Mucosa of rectum (tissue), 2 donors: ENCODE measurements at regions not wholly inside any gene's neighbourhood (a gene's known extent, or its start where the extent isn't known, plus 50 kb on each side); places are given as distances from the start of the nearest gene placed in this dataset.

Experiments
- H3K27ac ChIP-seq, 2 donors: one replicate each; pipeline ENCODE4 v1.7.0; 2013; ENCODE audit warnings: inconsistent platforms in 2 of 2, low read depth in 2 of 2, low read length in 2 of 2
- H3K27me3 ChIP-seq, 2 donors: one replicate each; pipeline ENCODE4 v1.7.0; 2013; ENCODE audit warnings: low read length in 2 of 2; ENCODE audit not compliant: control insufficient read depth in 2 of 2, insufficient read depth in 2 of 2
- H3K36me3 ChIP-seq, 2 donors: one replicate each; pipeline ENCODE4 v1.7.0; 2013; ENCODE audit warnings: low read length in 2 of 2; ENCODE audit not compliant: control insufficient read depth in 2 of 2, insufficient read depth in 2 of 2
- H3K4me1 ChIP-seq, 2 donors: one replicate each; pipeline ENCODE4 v1.7.0; 2013; ENCODE audit warnings: low read length in 2 of 2, mild to moderate bottlenecking in 1 of 2; ENCODE audit not compliant: control insufficient read depth in 2 of 2, insufficient read depth in 2 of 2
- H3K4me3 ChIP-seq, 2 donors: one replicate each; pipeline ENCODE4 v1.7.0; 2013; ENCODE audit warnings: low read length in 2 of 2
- H3K9ac ChIP-seq, 2 donors: one replicate each; pipeline ENCODE4 v1.7.0; 2013; ENCODE audit warnings: low read length in 2 of 2, low read depth in 1 of 2, mild to moderate bottlenecking in 1 of 2
- H3K9me3 ChIP-seq, 2 donors: one replicate each; pipeline ENCODE4 v1.7.0; 2013; ENCODE audit warnings: low read length in 2 of 2; ENCODE audit not compliant: control insufficient read depth in 2 of 2
- donor health status: healthy.
- donor health status: Normal muscosa, but diverticular disease.

DNA sequence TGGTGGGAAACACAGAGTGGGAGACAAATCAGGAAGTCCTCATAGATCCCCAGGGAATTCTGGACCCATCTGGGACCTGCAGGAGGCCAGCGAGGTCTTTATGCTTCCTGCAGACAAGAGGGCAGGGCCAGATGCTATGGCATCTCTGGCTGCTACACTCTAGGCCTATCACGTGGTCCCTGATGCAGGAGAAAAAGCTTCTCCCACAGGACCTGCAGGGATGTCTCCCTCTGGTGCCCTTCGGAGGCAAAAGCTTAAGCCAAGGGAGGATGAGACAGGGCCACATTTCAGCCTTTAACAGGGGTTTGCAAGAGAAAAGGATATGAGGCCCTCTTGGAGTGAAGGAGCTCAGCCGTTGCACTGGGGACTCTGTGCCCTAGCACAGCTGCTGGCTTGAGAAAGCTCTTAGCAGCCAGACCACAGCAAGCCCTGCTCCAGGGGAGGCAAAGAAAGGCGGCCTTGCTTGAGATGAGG, 243.0 kb downstream of the C1orf94 start:
- Histone ChIP-seq H3K9ac (no peak overlapping the region), H3K9me3 (no peaks in the 10 kb centered on the region), H3K27me3 (peaks cover 3% of the 10 kb centered on the region in 2 donors), H3K36me3 (no peaks in the 10 kb centered on the region), H3K4me3 (no peak overlapping the region), H3K4me1 (no peaks in the 10 kb centered on the region), H3K27ac (no peak overlapping the region)

DNA sequence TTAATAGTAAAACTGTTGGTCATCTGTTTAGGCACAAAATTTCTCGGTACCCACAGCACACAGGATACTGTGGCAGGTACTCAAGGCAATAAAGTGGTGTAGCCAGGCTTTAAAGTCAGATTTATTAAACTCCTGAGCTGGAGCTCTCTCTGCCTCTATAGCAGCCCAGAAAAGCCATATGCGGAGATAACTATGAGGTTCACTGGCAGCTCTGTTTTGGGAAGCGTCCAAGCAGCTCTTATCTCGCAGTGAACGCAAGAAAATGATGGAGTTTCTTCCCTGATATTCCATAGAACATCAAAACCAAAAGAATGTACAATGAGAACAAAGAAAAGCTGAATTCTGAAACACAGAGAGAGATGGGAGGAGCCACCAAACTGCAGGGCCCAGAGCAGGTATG, 248.3 kb downstream of the C1orf94 start:
- Histone ChIP-seq H3K9ac (no peak overlapping the region), H3K9me3 (no peaks in the 10 kb centered on the region), H3K36me3 (no peaks in the 10 kb centered on the region), H3K4me3 (no peak overlapping the region), H3K27me3 (no peaks in the 10 kb centered on the region), H3K4me1 (no peaks in the 10 kb centered on the region), H3K27ac (no peak overlapping the region)

DNA sequence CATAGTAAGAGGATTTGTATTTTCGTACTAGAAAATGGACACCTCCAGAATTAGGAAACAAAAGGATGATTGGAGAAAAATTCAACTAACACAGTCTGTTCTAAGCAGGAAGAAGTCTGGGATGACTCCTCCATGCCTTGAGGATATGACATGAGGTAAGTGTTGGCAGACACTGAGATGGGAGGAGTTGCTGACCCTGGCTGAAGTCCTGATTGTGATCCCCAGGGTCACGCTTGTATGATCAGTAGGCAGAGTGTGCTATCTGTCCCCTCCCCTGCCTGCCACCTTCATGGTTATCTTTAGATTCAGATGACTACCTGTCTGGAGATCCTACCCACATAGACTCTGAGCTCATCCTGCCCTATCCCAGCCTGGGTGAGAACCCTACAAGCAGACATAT, 249.1 kb downstream of the C1orf94 start:
- H3K9ac ChIP-seq: no peak overlapping the region
- H3K4me1 ChIP-seq: no peaks in the 10 kb centered on the region
- H3K9me3 ChIP-seq: no peaks in the 10 kb centered on the region
- no peaks in the 10 kb centered on the region for H3K36me3 ChIP-seq
- no peaks in the 10 kb centered on the region for H3K27me3 ChIP-seq
- H3K4me3 ChIP-seq: no peak overlapping the region
- no peak overlapping the region for H3K27ac ChIP-seq

DNA sequence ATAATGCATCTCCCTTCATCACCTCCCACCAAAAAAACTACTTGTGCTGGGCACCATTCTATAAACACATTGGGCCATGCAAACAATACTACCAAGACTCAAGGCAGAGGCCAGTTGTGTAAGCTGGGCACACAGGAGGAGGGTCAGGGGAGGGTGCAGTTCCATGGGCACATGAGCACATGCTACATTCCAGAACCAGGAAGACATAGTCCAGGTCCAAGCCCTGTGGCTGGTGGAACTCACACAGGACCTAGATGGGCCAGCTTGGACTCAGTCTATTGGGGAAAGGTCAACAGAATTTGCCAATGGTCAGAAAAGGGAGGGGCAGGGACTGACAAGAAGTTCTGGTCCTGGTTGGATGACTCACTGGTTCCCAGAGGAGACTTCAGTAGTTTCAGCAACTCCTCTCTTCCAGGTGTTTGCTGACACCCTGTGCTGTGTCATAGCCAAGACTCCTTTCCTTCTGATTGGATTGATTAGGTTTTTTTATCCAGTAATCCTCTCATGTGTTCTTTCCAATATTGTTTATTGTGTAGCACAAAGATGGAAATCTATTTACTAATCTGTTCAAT, 249.7 kb downstream of the C1orf94 start:
- H3K4me3 ChIP-seq: no peak overlapping the region
- no peaks in the 10 kb centered on the region for H3K9me3 ChIP-seq
- no peak overlapping the region for H3K9ac ChIP-seq
- H3K4me1 ChIP-seq: no peaks in the 10 kb centered on the region
- H3K27me3 ChIP-seq: no peaks in the 10 kb centered on the region
- no peaks in the 10 kb centered on the region for H3K36me3 ChIP-seq
- H3K27ac ChIP-seq: no peak overlapping the region

- H3K36me3 ChIP-seq: no peaks in the 10 kb centered on the region
- no peaks in the 10 kb centered on the region for H3K4me1 ChIP-seq
- H3K9ac ChIP-seq: no peak overlapping the region
- H3K9me3 ChIP-seq: no peaks in the 10 kb centered on the region
- no peaks in the 10 kb centered on the region for H3K27me3 ChIP-seq
- no peak overlapping the region for H3K27ac ChIP-seq
- H3K4me3 ChIP-seq: no peak overlapping the region
These were observed 250.5 kb downstream of the C1orf94 start for GRCh38 chr1:34427170-34427569.

GRCh38 chr1:34433099-34433498, 256.4 kb downstream of the C1orf94 start:
- Histone ChIP-seq H3K27ac (no peak overlapping the region), H3K36me3 (no peaks in the 10 kb centered on the region), H3K4me3 (no peak overlapping the region), H3K9ac (no peak overlapping the region), H3K9me3 (no peaks in the 10 kb centered on the region), H3K4me1 (no peaks in the 10 kb centered on the region), H3K27me3 (no peaks in the 10 kb centered on the region)

- Histone ChIP-seq H3K27me3 (no peaks in the 10 kb centered on the region), H3K4me3 (no peak overlapping the region), H3K9me3 (no peaks in the 10 kb centered on the region), H3K36me3 (no peaks in the 10 kb centered on the region), H3K27ac (no peak overlapping the region), H3K4me1 (no peaks in the 10 kb centered on the region), H3K9ac (no peak overlapping the region)
These were observed 260.1 kb downstream of the C1orf94 start for GRCh38 chr1:34436836-34437235.

DNA sequence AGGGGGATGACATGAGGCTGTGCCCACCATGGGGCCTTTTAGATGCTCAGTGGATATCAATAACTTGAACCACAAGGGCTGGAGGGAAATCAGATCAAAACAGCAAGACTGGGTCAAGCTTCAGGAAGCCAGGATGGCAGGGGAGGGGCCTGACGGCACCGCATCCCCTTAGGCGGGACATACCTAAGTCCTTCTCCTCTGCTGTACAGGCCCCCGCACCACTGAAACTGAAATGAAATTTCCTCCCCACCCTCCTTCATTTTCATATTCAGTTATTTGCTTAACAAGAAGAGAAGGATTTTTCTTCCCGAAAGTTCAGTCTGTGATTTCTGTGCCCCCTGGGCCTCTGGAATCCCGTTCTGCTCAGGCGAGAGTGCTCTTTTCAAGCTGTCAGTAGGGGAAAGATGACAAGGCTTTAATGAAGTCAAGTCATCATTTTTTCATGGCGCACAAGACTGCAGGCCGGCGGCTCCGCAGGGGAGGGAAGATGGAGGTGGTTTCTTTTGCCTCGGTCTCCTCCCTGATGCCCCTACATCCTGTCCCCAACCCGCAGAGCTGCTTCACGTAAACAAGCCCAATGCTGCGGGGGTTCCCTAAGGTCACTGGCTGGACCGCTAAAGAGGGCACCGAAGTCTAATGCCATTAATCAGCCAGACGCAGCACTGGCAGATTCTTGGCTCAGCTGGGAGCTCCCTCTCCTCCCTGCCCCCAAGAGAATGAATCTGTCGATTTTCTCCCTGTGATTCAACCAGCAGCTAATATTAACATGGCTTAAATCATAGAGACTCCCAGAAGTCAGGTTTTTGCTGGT, 264.8 kb downstream of the C1orf94 start:
- Histone ChIP-seq H3K36me3 (no peaks in the 10 kb centered on the region), H3K4me1 (no peaks in the 10 kb centered on the region), H3K27me3 (no peaks in the 10 kb centered on the region), H3K9me3 (no peaks in the 10 kb centered on the region), H3K4me3 (no peak overlapping the region), H3K27ac (no peak overlapping the region), H3K9ac (no peak overlapping the region)

GRCh38 chr1:34444516-34444915, 267.8 kb downstream of the C1orf94 start:
- Histone ChIP-seq H3K36me3 (no peaks in the 10 kb centered on the region), H3K4me3 (no peak overlapping the region), H3K9me3 (no peaks in the 10 kb centered on the region), H3K4me1 (no peaks in the 10 kb centered on the region), H3K9ac (no peak overlapping the region), H3K27ac (no peak overlapping the region), H3K27me3 (no peaks in the 10 kb centered on the region)

DNA sequence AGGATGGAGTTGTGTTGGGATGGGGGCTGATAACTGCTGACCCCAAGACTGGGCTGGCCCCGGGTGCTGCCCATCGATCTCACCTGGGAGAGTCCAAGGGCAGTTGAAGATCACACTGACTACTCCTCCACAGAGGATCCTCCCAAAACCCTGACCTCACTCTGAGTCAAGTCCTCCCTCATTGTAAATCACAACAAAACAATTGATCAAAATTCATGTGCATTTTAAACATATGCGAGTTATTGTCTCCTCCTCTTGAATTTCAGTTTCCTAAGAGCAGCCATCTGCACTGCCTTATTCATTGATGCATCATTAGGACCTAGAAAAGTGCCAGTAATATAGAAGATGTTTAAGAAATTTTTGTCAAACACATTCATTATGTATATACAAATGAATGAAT, 273.6 kb downstream of the C1orf94 start:
- H3K9ac ChIP-seq: no peak overlapping the region
- H3K27ac ChIP-seq: no peak overlapping the region
- H3K36me3 ChIP-seq: no peaks in the 10 kb centered on the region
- no peak overlapping the region for H3K4me3 ChIP-seq
- H3K4me1 ChIP-seq: no peaks in the 10 kb centered on the region
- H3K27me3 ChIP-seq: no peaks in the 10 kb centered on the region
- no peaks in the 10 kb centered on the region for H3K9me3 ChIP-seq
